GM12892 (cell line): ENCODE measurements at regions not wholly inside any gene's neighbourhood (a gene's known extent, or its start where the extent isn't known, plus 50 kb on each side); places are given as distances from the start of the nearest gene placed in this dataset.
"Not testable (repeated sequence)": the region's sequence is repeated elsewhere in the genome, so short reads cannot be mapped to it uniquely, and the experiment has no call there.

Experiments
- POLR2A ChIP-seq: IDR thresholded peaks from 2 replicates; pipeline ENCODE4 v1.6.1; 2011; ENCODE audit warnings: low read depth, low read length, control low read depth
- TAF1 ChIP-seq: IDR thresholded peaks from 2 replicates; pipeline ENCODE4 v1.6.1; 2011; ENCODE audit warnings: low read depth, mild to moderate bottlenecking, control low read depth, low read length, borderline replicate concordance

- not testable (repeated sequence) for TF ChIP-seq TAF1, POLR2A
Observed at GRCh38 chr11:67817558-67817957, 143.1 kb upstream of the ALDH3B2 start.
